Osteoblast (primary cell): ENCODE measurements at regions not wholly inside any gene's neighbourhood (a gene's known extent, or its start where the extent isn't known, plus 50 kb on each side); places are given as distances from the start of the nearest gene placed in this dataset.

Source experiments
- DNase-seq: peaks from one replicate; pipeline ENCODE4 v3.0.0; 2011; ENCODE audit warnings: low spot score, mixed read lengths; ENCODE audit not compliant: insufficient read length; ENCODE audit errors: missing footprints
- H2AFZ ChIP-seq: 2 replicates; pipeline ENCODE4 v1.6.0; 2011; ENCODE audit warnings: mild to moderate bottlenecking, low read length
- H3K27ac ChIP-seq: 2 replicates; pipeline ENCODE4 v1.5.1; 2011; ENCODE audit warnings: mild to moderate bottlenecking, low read depth, low read length, moderate library complexity
- H3K27me3 ChIP-seq: 2 replicates; pipeline ENCODE4 v1.6.0; 2012; ENCODE audit warnings: mild to moderate bottlenecking, control low read depth, inconsistent platforms, low read length, moderate library complexity; ENCODE audit not compliant: insufficient read depth
- H3K36me3 ChIP-seq: 2 replicates; pipeline ENCODE4 v1.5.1; 2011; ENCODE audit warnings: mild to moderate bottlenecking, low read length, control low read depth, moderate library complexity; ENCODE audit not compliant: insufficient read depth
- H3K4me1 ChIP-seq: 2 replicates; pipeline ENCODE4 v1.5.1; 2011; ENCODE audit warnings: mild to moderate bottlenecking, low read length, control low read depth, moderate library complexity; ENCODE audit not compliant: insufficient read depth
- H3K4me2 ChIP-seq: 2 replicates; pipeline ENCODE4 v1.6.0; 2011; ENCODE audit warnings: mild to moderate bottlenecking, low read length; ENCODE audit not compliant: insufficient read depth
- H3K4me3 ChIP-seq: fragments of 200-600 bp; sonication (generic); 3 replicates; pipeline ENCODE4 v1.5.1; 2012; ENCODE audit warnings: mild to moderate bottlenecking, low read length, inconsistent platforms; ENCODE audit not compliant: insufficient read depth
- H3K79me2 ChIP-seq: 2 replicates; pipeline ENCODE4 v1.6.0; 2012; ENCODE audit warnings: mild to moderate bottlenecking, low read length, control low read depth, inconsistent platforms; ENCODE audit not compliant: insufficient read depth
- H3K9me3 ChIP-seq: 2 replicates; pipeline ENCODE4 v1.5.1; 2011; ENCODE audit warnings: low read depth, low read length, control low read depth
- H4K20me1 ChIP-seq: 2 replicates; pipeline ENCODE4 v1.6.0; 2012; ENCODE audit warnings: mild to moderate bottlenecking, low read length, control low read depth; ENCODE audit not compliant: insufficient read depth
- TF ChIP-seq, protein P1 (sequence below): IDR thresholded peaks from 2 replicates; pipeline ENCODE4 v1.5.1; 2011; ENCODE audit warnings: mild to moderate bottlenecking, low read depth, low read length, moderate library complexity; ENCODE audit errors: extremely low read depth

DNA sequence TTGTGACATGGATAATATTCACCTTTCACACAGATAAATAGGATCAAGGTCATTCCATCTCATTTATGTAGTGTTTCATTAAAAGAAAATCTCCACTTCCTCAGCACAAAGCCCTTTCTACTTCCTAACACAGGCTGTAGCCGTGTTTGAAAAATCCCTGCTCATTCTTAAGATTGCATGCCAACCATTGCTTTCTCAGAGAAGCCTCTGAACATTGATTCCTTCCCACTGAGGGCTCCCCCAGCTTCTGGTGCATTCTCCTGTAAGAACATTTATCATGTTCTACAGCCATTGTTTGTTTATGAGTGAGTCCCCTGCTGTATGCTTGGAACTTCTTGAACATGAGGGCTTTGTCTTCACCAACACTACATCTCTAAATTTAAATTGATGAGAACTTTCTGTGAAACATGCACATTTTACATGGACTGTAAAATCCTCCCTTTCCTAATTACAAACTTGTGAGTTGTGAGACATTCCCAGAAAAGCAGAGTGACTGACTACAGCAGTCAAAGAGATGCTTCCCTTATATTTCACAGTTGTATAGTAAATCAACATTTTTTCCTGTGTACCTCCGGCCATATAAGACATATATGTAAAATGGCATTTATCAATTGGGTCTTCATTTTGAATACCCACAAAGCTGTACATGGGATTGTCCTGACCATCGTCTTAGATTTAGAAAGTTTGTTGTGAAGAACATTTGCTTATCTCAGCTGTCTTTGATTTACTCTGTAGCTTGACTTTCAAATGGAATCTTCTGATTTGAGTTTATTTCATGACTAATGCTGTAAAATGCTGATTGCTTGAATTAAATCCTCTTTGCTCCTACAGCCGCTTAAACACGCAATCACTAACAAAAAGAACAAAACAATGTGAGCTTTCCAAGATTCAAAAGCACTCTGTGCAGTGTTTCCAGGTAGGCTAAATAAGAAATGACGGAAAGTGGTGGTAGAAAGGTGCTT is 600.5 kb upstream of the SLIT2 start:
- no peaks in the 10 kb centered on the region for H3K36me3 ChIP-seq
- no peak overlapping the region for H2AFZ ChIP-seq
- H3K27me3 ChIP-seq: no peaks in the 10 kb centered on the region
- H4K20me1 ChIP-seq: no peaks in the 10 kb centered on the region
- no peak overlapping the region for H3K4me2 ChIP-seq
- TF ChIP-seq, protein P1, sequence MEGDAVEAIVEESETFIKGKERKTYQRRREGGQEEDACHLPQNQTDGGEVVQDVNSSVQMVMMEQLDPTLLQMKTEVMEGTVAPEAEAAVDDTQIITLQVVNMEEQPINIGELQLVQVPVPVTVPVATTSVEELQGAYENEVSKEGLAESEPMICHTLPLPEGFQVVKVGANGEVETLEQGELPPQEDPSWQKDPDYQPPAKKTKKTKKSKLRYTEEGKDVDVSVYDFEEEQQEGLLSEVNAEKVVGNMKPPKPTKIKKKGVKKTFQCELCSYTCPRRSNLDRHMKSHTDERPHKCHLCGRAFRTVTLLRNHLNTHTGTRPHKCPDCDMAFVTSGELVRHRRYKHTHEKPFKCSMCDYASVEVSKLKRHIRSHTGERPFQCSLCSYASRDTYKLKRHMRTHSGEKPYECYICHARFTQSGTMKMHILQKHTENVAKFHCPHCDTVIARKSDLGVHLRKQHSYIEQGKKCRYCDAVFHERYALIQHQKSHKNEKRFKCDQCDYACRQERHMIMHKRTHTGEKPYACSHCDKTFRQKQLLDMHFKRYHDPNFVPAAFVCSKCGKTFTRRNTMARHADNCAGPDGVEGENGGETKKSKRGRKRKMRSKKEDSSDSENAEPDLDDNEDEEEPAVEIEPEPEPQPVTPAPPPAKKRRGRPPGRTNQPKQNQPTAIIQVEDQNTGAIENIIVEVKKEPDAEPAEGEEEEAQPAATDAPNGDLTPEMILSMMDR: no peak
- peak; percentile 13 for DNase-seq
- no peak overlapping the region for H3K4me3 ChIP-seq
- H3K9me3 ChIP-seq: no peaks in the 10 kb centered on the region
- H3K4me1 ChIP-seq: no peaks in the 10 kb centered on the region
- H3K27ac ChIP-seq: no peak overlapping the region
- no peaks in the 10 kb centered on the region for H3K79me2 ChIP-seq

DNA sequence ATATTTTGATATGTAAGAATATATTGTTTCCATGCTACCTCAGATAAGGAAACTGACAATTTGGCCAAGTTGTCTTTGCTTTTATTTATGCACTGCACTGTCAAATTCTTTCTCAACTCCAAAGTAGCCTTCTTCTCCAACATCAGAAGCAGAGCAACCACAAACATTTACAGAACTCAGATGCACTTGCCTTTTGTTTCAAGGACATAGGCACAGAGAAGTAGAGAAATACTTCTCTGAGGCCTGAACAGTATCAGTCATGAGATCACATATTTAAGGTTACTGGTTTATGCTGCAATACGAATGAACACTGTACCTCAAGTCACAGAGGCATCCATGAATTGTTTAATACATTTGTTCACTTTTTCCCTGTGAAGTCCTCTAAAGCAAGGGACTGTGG is 606.1 kb upstream of the SLIT2 start:
- DNase-seq: no peak

GRCh38 chr4:19636451-19636850 is 615.3 kb upstream of the SLIT2 start:
- H2AFZ ChIP-seq: peak overlapping the region; percentile 5
- no peaks in the 10 kb centered on the region for H4K20me1 ChIP-seq
- no peaks in the 10 kb centered on the region for H3K27me3 ChIP-seq
- no peak overlapping the region for H3K4me3 ChIP-seq
- no peak overlapping the region for H3K4me2 ChIP-seq
- H3K4me1 ChIP-seq: no peaks in the 10 kb centered on the region
- H3K9me3 ChIP-seq: no peaks in the 10 kb centered on the region
- H3K27ac ChIP-seq: no peak overlapping the region
- TF ChIP-seq, protein P1: no peak
- no peaks in the 10 kb centered on the region for H3K79me2 ChIP-seq
- no peak for DNase-seq
- no peaks in the 10 kb centered on the region for H3K36me3 ChIP-seq

More for the DNA sequence above, 606.1 kb upstream of the SLIT2 start:
- no peak overlapping the region for H3K4me3 ChIP-seq
- no peaks in the 10 kb centered on the region for H4K20me1 ChIP-seq
- no peak overlapping the region for H3K27ac ChIP-seq
- no peaks in the 10 kb centered on the region for H3K36me3 ChIP-seq
- TF ChIP-seq, protein P1: no peak
- H3K9me3 ChIP-seq: no peaks in the 10 kb centered on the region
- no peaks in the 10 kb centered on the region for H3K4me1 ChIP-seq
- no peak overlapping the region for H2AFZ ChIP-seq
- H3K27me3 ChIP-seq: no peaks in the 10 kb centered on the region
- H3K4me2 ChIP-seq: no peak overlapping the region
- no peaks in the 10 kb centered on the region for H3K79me2 ChIP-seq

GRCh38 chr4:19631814-19632213 is 619.9 kb upstream of the SLIT2 start:
- Histone ChIP-seq H3K27me3 (no peaks in the 10 kb centered on the region), H2AFZ (no peak overlapping the region), H3K9me3 (no peaks in the 10 kb centered on the region), H3K4me1 (no peaks in the 10 kb centered on the region), H3K79me2 (no peaks in the 10 kb centered on the region), H3K36me3 (no peaks in the 10 kb centered on the region), H3K4me2 (no peak overlapping the region), H3K27ac (no peak overlapping the region), H4K20me1 (no peaks in the 10 kb centered on the region), H3K4me3 (no peak overlapping the region)
- TF ChIP-seq, protein P1: no peak
- DNase-seq: no peak
